ENCODE measurements at regions not wholly inside any gene's neighbourhood (a gene's known extent, or its start where the extent isn't known, plus 50 kb on each side); places are given as distances from the start of the nearest gene placed in this dataset.

DNA sequence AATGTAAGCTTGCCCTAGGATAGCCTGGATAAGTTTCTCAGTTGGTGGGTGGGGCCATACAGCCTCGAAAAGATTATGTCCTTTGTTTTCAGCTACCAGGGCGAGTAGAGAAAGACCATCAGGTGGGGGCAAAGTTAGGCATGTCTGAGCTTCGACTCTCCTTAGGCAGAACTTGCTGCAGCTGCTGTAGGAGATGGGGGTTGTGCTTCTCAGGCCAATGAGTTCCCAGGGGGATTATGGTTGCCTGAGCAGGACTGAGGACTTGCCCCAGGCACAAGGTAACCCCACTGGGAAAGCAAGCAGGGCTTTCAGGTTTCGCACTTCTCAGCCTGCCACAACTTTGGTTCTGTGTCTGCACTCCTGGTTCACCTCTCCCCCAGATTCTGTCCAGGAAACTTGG lies 173.4 kb upstream of the SESN3 start:
- no peak for ATAC-seq
- TF ChIP-seq TOX (CRISPR knock-in tag; IDR thresholded peaks at IDR 0.05; ENCODE audit: borderline replicate concordance) (no peak), ZNF70 (CRISPR knock-in tag; IDR thresholded peaks at IDR 0.05) (no peak), ZNF565 (CRISPR knock-in tag; conservative IDR thresholded peaks at IDR 0.05; ENCODE audit: low read depth) (no peak), ZFP30 (CRISPR knock-in tag; IDR thresholded peaks at IDR 0.05) (no peak), CSDC2 (CRISPR knock-in tag; IDR thresholded peaks at IDR 0.05) (no peak), ZNF8 (CRISPR knock-in tag; IDR thresholded peaks at IDR 0.05) (no peak), POU6F1 (CRISPR knock-in tag; IDR thresholded peaks at IDR 0.05; ENCODE audit: borderline replicate concordance, low read depth) (no peak), CREB5 (CRISPR knock-in tag; IDR thresholded peaks at IDR 0.05; ENCODE audit: low read depth) (no peak), ARNTL (CRISPR knock-in tag; IDR thresholded peaks at IDR 0.05; ENCODE audit: borderline replicate concordance, low read depth) (no peak)
- TF ChIP-seq, protein P1, sequence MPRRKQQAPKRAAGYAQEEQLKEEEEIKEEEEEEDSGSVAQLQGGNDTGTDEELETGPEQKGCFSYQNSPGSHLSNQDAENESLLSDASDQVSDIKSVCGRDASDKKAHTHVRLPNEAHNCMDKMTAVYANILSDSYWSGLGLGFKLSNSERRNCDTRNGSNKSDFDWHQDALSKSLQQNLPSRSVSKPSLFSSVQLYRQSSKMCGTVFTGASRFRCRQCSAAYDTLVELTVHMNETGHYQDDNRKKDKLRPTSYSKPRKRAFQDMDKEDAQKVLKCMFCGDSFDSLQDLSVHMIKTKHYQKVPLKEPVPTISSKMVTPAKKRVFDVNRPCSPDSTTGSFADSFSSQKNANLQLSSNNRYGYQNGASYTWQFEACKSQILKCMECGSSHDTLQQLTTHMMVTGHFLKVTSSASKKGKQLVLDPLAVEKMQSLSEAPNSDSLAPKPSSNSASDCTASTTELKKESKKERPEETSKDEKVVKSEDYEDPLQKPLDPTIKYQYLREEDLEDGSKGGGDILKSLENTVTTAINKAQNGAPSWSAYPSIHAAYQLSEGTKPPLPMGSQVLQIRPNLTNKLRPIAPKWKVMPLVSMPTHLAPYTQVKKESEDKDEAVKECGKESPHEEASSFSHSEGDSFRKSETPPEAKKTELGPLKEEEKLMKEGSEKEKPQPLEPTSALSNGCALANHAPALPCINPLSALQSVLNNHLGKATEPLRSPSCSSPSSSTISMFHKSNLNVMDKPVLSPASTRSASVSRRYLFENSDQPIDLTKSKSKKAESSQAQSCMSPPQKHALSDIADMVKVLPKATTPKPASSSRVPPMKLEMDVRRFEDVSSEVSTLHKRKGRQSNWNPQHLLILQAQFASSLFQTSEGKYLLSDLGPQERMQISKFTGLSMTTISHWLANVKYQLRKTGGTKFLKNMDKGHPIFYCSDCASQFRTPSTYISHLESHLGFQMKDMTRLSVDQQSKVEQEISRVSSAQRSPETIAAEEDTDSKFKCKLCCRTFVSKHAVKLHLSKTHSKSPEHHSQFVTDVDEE (CRISPR knock-in tag; IDR thresholded peaks at IDR 0.05), result no peak

GRCh38 chr11:95398437-95399112 lies 167.6 kb upstream of the SESN3 start:
- TF ChIP-seq ZFP3 (CRISPR knock-in tag; IDR thresholded peaks at IDR 0.05) (no peak), CREB5 (CRISPR knock-in tag; IDR thresholded peaks at IDR 0.05; ENCODE audit: low read depth) (no peak), ZC3H10 (CRISPR knock-in tag; IDR thresholded peaks at IDR 0.05) (no peak), POU6F1 (CRISPR knock-in tag; IDR thresholded peaks at IDR 0.05; ENCODE audit: borderline replicate concordance, low read depth) (no peak), RARB (CRISPR knock-in tag; IDR thresholded peaks at IDR 0.05) (no peak), OSR1 (CRISPR knock-in tag; IDR thresholded peaks at IDR 0.05) (no peak), SNAI2 (CRISPR knock-in tag; IDR thresholded peaks at IDR 0.05) (no peak), ZNF565 (CRISPR knock-in tag; conservative IDR thresholded peaks at IDR 0.05; ENCODE audit: low read depth) (no peak), ISL1 (CRISPR knock-in tag; IDR thresholded peaks at IDR 0.05) (peak; percentile 68), ARNTL (CRISPR knock-in tag; IDR thresholded peaks at IDR 0.05; ENCODE audit: borderline replicate concordance, low read depth) (no peak), BACH2 (CRISPR knock-in tag; IDR thresholded peaks at IDR 0.05; ENCODE audit: borderline replicate concordance) (no peak), TCF4 (CRISPR knock-in tag; IDR thresholded peaks at IDR 0.05; ENCODE audit: borderline replicate concordance) (peak; percentile 90), PPARA (CRISPR knock-in tag; IDR thresholded peaks at IDR 0.05; ENCODE audit: borderline replicate concordance) (no peak), ZNF70 (CRISPR knock-in tag; IDR thresholded peaks at IDR 0.05) (no peak), GLIS3 (CRISPR knock-in tag; IDR thresholded peaks at IDR 0.05) (no peak), ESRRG (CRISPR knock-in tag; IDR thresholded peaks at IDR 0.05) (no peak), CSDC2 (CRISPR knock-in tag; IDR thresholded peaks at IDR 0.05) (no peak), ZFP30 (CRISPR knock-in tag; IDR thresholded peaks at IDR 0.05) (no peak), TOX (CRISPR knock-in tag; IDR thresholded peaks at IDR 0.05; ENCODE audit: borderline replicate concordance) (no peak), ZNF8 (CRISPR knock-in tag; IDR thresholded peaks at IDR 0.05) (no peak)
- TF ChIP-seq, protein P2, sequence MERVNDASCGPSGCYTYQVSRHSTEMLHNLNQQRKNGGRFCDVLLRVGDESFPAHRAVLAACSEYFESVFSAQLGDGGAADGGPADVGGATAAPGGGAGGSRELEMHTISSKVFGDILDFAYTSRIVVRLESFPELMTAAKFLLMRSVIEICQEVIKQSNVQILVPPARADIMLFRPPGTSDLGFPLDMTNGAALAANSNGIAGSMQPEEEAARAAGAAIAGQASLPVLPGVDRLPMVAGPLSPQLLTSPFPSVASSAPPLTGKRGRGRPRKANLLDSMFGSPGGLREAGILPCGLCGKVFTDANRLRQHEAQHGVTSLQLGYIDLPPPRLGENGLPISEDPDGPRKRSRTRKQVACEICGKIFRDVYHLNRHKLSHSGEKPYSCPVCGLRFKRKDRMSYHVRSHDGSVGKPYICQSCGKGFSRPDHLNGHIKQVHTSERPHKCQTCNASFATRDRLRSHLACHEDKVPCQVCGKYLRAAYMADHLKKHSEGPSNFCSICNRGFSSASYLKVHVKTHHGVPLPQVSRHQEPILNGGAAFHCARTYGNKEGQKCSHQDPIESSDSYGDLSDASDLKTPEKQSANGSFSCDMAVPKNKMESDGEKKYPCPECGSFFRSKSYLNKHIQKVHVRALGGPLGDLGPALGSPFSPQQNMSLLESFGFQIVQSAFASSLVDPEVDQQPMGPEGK (CRISPR knock-in tag; IDR thresholded peaks at IDR 0.05; ENCODE audit: borderline replicate concordance), result no peak
- TF ChIP-seq, protein P1 (CRISPR knock-in tag; IDR thresholded peaks at IDR 0.05), result peak; percentile 98
- TF ChIP-seq, protein P3, sequence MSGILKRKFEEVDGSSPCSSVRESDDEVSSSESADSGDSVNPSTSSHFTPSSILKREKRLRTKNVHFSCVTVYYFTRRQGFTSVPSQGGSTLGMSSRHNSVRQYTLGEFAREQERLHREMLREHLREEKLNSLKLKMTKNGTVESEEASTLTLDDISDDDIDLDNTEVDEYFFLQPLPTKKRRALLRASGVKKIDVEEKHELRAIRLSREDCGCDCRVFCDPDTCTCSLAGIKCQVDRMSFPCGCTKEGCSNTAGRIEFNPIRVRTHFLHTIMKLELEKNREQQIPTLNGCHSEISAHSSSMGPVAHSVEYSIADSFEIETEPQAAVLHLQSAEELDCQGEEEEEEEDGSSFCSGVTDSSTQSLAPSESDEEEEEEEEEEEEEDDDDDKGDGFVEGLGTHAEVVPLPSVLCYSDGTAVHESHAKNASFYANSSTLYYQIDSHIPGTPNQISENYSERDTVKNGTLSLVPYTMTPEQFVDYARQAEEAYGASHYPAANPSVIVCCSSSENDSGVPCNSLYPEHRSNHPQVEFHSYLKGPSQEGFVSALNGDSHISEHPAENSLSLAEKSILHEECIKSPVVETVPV (CRISPR knock-in tag; IDR thresholded peaks at IDR 0.05), result no peak
- peak; percentile 65 for ATAC-seq

All from SK-N-SH treated with all-trans-retinoic acid at 6 μM for 48 hours (cell line).